Suprapubic skin (tissue), 4 donors: ENCODE measurements at regions not wholly inside any gene's neighbourhood (a gene's known extent, or its start where the extent isn't known, plus 50 kb on each side); places are given as distances from the start of the nearest gene placed in this dataset.

Experiments used
- DNase-seq, 2 donors: peaks; one replicate each; pipeline ENCODE4 v3.0.0-alpha.2; 2019; ENCODE audit warnings: low spot score in 2 of 2
- H3K27ac ChIP-seq: fragments of 200-600 bp; sonication (generic); one replicate; pipeline ENCODE4 v1.5.1; 2019
- H3K27me3 ChIP-seq: fragments of 200-600 bp; sonication (generic); one replicate; pipeline ENCODE4 v1.5.1; 2019
- H3K36me3 ChIP-seq: fragments of 200-600 bp; sonication (generic); one replicate; pipeline ENCODE4 v1.5.1; 2019
- H3K4me1 ChIP-seq: fragments of 200-600 bp; sonication (generic); one replicate; pipeline ENCODE4 v1.5.1; 2019
- H3K4me3 ChIP-seq: fragments of 200-600 bp; sonication (generic); one replicate; pipeline ENCODE4 v1.5.1; 2019; ENCODE audit warnings: mild to moderate bottlenecking
- H3K9me3 ChIP-seq: fragments of 200-600 bp; sonication (generic); one replicate; pipeline ENCODE4 v1.5.1; 2019
- CTCF ChIP-seq, 2 donors: fragments of 200-600 bp in 1 of 2; fragments of 450-650 bp in 1 of 2; sonication (generic) in 1 of 2; IDR thresholded peaks; one replicate each; pipeline ENCODE4 v1.5.1; 2016 to 2019; ENCODE audit warnings: antibody characterized with exemption in 2 of 2, mild to moderate bottlenecking in 1 of 2, moderate library complexity in 1 of 2
- EP300 ChIP-seq: sonication (generic); formaldehyde crosslinking; IDR thresholded peaks from one replicate; pipeline ENCODE4 v1.6.1; 2017; ENCODE audit warnings: antibody characterized with exemption
- POLR2A ChIP-seq, 2 donors: fragments of 450-650 bp; IDR thresholded peaks; one replicate each; pipeline ENCODE4 v1.6.1; 2017; ENCODE audit warnings: antibody characterized with exemption in 2 of 2, mild to moderate bottlenecking in 2 of 2, moderate library complexity in 2 of 2
- POLR2AphosphoS5 ChIP-seq, 3 donors: sonication (generic); formaldehyde crosslinking; IDR thresholded peaks; one replicate each; pipeline ENCODE4 v1.6.1; 2017; ENCODE audit warnings: antibody characterized with exemption in 3 of 3
- WGBS: methylation state at CpG from one replicate; pipeline ENCODE4 v1.1.5; 2018; 5-methylcytosine and 5-hydroxymethylcytosine counted together

- Histone ChIP-seq H3K36me3 (no peaks in the 10 kb centered on the region), H3K4me3 (no peak overlapping the region), H3K27ac (no peak overlapping the region), H3K9me3 (no peaks in the 10 kb centered on the region), H3K4me1 (peaks cover 31% of the 10 kb centered on the region), H3K27me3 (no peaks in the 10 kb centered on the region)
- DNase-seq: no peak
- WGBS: 41% methylated on average over 1 of the region's 1 CpG
- TF ChIP-seq POLR2A (IDR thresholded peaks at IDR 0.05) (no peak), EP300 (no peak), CTCF (IDR thresholded peaks at IDR 0.05) (no peak), POLR2AphosphoS5 (IDR thresholded peaks at IDR 0.05) (no peak)
These were observed 130.1 kb upstream of the SOD1 start for GRCh38 chr21:31529406-31529805.

- H3K36me3 ChIP-seq: no peaks in the 10 kb centered on the region
- no peak for DNase-seq
- WGBS: 75% methylated on average over 4 of the region's 4 CpGs
- H3K4me1 ChIP-seq: peaks cover 21% of the 10 kb centered on the region
- H3K9me3 ChIP-seq: no peaks in the 10 kb centered on the region
- TF ChIP-seq CTCF (IDR thresholded peaks at IDR 0.05) (no peak), POLR2A (IDR thresholded peaks at IDR 0.05) (no peak), POLR2AphosphoS5 (IDR thresholded peaks at IDR 0.05) (no peak), EP300 (no peak)
- no peak overlapping the region for H3K27ac ChIP-seq
- no peak overlapping the region for H3K4me3 ChIP-seq
- no peaks in the 10 kb centered on the region for H3K27me3 ChIP-seq
These were observed 133.5 kb upstream of the SOD1 start for GRCh38 chr21:31526040-31526439.

GRCh38 chr21:31524140-31524539 lies 135.4 kb upstream of the SOD1 start:
- WGBS: 51% methylated on average over 4 of the region's 4 CpGs
- peaks cover 2% of the 10 kb centered on the region for H3K4me1 ChIP-seq

GRCh38 chr21:31521515-31521914 lies 138.0 kb upstream of the SOD1 start:
- Histone ChIP-seq H3K4me1 (no peaks in the 10 kb centered on the region), H3K9me3 (no peaks in the 10 kb centered on the region), H3K36me3 (no peaks in the 10 kb centered on the region), H3K27ac (no peak overlapping the region), H3K27me3 (no peaks in the 10 kb centered on the region), H3K4me3 (no peak overlapping the region)
- no peak for DNase-seq
- no peak for TF ChIP-seq POLR2AphosphoS5 (IDR thresholded peaks at IDR 0.05)
- no peak for TF ChIP-seq CTCF (IDR thresholded peaks at IDR 0.05)
- TF ChIP-seq EP300: no peak
- TF ChIP-seq POLR2A (IDR thresholded peaks at IDR 0.05): no peak
- 77% methylated on average over 3 of the region's 3 CpGs for WGBS

More at GRCh38 chr21:31524140-31524539, 135.4 kb upstream of the SOD1 start:
- H3K9me3 ChIP-seq: no peaks in the 10 kb centered on the region
- H3K27ac ChIP-seq: no peak overlapping the region
- no peak for TF ChIP-seq POLR2AphosphoS5 (IDR thresholded peaks at IDR 0.05)
- no peak for TF ChIP-seq CTCF (IDR thresholded peaks at IDR 0.05)
- no peak for TF ChIP-seq POLR2A (IDR thresholded peaks at IDR 0.05)
- no peak for TF ChIP-seq EP300
- DNase-seq: no peak
- H3K4me3 ChIP-seq: no peak overlapping the region
- no peaks in the 10 kb centered on the region for H3K36me3 ChIP-seq
- H3K27me3 ChIP-seq: no peaks in the 10 kb centered on the region

GRCh38 chr21:31520561-31521098 lies 138.9 kb upstream of the SOD1 start:
- DNase-seq: no peak
- no peaks in the 10 kb centered on the region for H3K27me3 ChIP-seq
- no peaks in the 10 kb centered on the region for H3K9me3 ChIP-seq
- H3K27ac ChIP-seq: no peak overlapping the region
- H3K4me3 ChIP-seq: no peak overlapping the region
- H3K36me3 ChIP-seq: no peaks in the 10 kb centered on the region
- H3K4me1 ChIP-seq: no peaks in the 10 kb centered on the region
- no peak for TF ChIP-seq CTCF (IDR thresholded peaks at IDR 0.05)
- no peak for TF ChIP-seq POLR2A (IDR thresholded peaks at IDR 0.05)
- TF ChIP-seq EP300: no peak
- no peak for TF ChIP-seq POLR2AphosphoS5 (IDR thresholded peaks at IDR 0.05)
- 60% methylated on average over 8 of the region's 8 CpGs for WGBS
